ENCODE measurements at regions not wholly inside any gene's neighbourhood (a gene's known extent, or its start where the extent isn't known, plus 50 kb on each side); places are given as distances from the start of the nearest gene placed in this dataset.

DNA sequence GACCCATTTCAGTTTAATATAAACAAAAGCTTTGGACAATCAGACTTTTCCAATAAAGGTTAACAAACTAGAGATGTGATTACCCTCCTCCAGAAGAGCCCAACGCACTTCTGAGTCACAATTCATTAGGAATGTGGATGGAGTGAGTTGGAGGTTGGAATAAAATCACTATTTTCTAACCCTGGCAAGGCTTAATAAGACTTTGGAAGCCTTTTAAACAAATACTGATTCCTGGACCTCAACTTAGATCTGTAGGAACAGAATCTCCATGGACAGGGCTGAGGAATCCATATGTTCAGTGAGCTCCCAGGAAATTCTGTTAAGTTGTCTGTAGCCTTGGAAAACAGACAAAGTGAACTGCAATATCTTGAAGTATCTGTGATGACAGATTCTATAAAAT is 233.5 kb upstream of the ELL2 start:
- no peak for TF ChIP-seq CTCF (IDR thresholded peaks at IDR 0.05 in 2 of 3, conservative IDR thresholded peaks at IDR 0.05 in 1 of 3; ENCODE audit: borderline replicate concordance in 1 of 3, insufficient read depth in 1 of 3, low read depth in 2 of 3, low read length in 2 of 3)
- TF ChIP-seq EZH2 (IDR thresholded peaks at IDR 0.05): no peak

All from HCT116 (cell line).